ENCODE measurements at regions not wholly inside any gene's neighbourhood (a gene's known extent, or its start where the extent isn't known, plus 50 kb on each side); places are given as distances from the start of the nearest gene placed in this dataset.

DNA sequence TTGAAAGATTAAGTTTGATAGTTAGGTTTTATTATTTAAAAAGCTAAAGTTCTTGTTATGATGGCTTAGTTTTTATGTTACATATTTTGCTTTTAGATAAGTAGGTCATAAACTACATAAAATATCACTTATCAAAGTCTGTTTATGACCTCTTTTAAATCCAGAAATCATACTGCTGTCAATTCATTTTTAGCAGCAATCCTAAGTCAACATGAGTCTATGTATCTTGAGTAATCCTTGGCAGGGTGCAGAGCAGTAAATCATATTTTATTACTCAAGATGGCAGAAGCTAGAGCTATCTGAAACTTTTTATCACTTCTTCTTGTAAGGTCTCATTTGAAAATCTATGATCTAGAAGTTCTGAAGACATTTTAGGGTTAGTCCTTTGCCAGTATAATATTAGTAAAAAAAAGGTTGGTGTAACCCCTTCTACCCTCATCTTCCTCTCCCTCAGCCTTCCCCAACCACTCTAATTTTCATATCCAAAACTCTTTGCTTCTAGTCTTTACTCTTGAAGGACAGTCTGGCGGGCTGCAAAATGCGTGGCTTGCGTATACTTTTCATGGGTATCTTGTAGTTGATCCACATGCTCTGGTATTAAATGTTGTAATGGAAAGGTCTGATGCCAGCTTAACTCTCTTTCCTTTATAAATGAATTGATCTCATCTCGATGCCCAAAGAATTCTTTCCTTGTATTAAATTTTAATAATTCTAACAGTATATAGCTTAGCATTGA, 134.0 kb upstream of the THRB start (continued):
- no peak for TF ChIP-seq CREB5 (CRISPR knock-in tag; IDR thresholded peaks at IDR 0.05)
- TF ChIP-seq, protein P1, sequence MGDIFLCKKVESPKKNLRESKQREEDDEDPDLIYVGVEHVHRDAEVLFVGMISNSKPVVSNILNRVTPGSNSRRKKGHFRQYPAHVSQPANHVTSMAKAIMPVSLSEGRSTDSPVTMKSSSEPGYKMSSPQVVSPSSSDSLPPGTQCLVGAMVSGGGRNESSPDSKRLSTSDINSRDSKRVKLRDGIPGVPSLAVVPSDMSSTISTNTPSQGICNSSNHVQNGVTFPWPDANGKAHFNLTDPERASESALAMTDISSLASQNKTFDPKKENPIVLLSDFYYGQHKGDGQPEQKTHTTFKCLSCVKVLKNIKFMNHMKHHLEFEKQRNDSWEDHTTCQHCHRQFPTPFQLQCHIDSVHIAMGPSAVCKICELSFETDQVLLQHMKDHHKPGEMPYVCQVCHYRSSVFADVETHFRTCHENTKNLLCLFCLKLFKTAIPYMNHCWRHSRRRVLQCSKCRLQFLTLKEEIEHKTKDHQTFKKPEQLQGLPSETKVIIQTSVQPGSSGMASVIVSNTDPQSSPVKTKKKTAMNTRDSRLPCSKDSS (IDR thresholded peaks at IDR 0.05; ENCODE audit: low read depth, partially characterized antibody), result no peak
- TF ChIP-seq, protein P2, sequence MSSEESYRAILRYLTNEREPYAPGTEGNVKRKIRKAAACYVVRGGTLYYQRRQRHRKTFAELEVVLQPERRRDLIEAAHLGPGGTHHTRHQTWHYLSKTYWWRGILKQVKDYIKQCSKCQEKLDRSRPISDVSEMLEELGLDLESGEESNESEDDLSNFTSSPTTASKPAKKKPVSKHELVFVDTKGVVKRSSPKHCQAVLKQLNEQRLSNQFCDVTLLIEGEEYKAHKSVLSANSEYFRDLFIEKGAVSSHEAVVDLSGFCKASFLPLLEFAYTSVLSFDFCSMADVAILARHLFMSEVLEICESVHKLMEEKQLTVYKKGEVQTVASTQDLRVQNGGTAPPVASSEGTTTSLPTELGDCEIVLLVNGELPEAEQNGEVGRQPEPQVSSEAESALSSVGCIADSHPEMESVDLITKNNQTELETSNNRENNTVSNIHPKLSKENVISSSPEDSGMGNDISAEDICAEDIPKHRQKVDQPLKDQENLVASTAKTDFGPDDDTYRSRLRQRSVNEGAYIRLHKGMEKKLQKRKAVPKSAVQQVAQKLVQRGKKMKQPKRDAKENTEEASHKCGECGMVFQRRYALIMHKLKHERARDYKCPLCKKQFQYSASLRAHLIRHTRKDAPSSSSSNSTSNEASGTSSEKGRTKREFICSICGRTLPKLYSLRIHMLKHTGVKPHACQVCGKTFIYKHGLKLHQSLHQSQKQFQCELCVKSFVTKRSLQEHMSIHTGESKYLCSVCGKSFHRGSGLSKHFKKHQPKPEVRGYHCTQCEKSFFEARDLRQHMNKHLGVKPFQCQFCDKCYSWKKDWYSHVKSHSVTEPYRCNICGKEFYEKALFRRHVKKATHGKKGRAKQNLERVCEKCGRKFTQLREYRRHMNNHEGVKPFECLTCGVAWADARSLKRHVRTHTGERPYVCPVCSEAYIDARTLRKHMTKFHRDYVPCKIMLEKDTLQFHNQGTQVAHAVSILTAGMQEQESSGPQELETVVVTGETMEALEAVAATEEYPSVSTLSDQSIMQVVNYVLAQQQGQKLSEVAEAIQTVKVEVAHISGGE (CRISPR knock-in tag; IDR thresholded peaks at IDR 0.05), result no peak
- peak; percentile 86 for TF ChIP-seq PKNOX1 (IDR thresholded peaks at IDR 0.05)
- TF ChIP-seq, protein P3, sequence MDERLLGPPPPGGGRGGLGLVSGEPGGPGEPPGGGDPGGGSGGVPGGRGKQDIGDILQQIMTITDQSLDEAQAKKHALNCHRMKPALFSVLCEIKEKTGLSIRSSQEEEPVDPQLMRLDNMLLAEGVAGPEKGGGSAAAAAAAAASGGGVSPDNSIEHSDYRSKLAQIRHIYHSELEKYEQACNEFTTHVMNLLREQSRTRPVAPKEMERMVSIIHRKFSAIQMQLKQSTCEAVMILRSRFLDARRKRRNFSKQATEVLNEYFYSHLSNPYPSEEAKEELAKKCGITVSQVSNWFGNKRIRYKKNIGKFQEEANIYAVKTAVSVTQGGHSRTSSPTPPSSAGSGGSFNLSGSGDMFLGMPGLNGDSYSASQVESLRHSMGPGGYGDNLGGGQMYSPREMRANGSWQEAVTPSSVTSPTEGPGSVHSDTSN (CRISPR knock-in tag; IDR thresholded peaks at IDR 0.05; ENCODE audit: low read depth), result no peak
- TF ChIP-seq, protein P3 (tag; conservative IDR thresholded peaks at IDR 0.05; ENCODE audit: low read depth), result peak; percentile 94
- no peak for TF ChIP-seq SRSF1 (IDR thresholded peaks at IDR 0.05; ENCODE audit: low read depth, low read length)
- TF ChIP-seq, protein P4, sequence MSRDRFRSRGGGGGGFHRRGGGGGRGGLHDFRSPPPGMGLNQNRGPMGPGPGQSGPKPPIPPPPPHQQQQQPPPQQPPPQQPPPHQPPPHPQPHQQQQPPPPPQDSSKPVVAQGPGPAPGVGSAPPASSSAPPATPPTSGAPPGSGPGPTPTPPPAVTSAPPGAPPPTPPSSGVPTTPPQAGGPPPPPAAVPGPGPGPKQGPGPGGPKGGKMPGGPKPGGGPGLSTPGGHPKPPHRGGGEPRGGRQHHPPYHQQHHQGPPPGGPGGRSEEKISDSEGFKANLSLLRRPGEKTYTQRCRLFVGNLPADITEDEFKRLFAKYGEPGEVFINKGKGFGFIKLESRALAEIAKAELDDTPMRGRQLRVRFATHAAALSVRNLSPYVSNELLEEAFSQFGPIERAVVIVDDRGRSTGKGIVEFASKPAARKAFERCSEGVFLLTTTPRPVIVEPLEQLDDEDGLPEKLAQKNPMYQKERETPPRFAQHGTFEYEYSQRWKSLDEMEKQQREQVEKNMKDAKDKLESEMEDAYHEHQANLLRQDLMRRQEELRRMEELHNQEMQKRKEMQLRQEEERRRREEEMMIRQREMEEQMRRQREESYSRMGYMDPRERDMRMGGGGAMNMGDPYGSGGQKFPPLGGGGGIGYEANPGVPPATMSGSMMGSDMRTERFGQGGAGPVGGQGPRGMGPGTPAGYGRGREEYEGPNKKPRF (IDR thresholded peaks at IDR 0.05; ENCODE audit: low read depth, low read length), result no peak
- no peak for TF ChIP-seq ETV6 (IDR thresholded peaks at IDR 0.05; ENCODE audit: borderline replicate concordance in 1 of 2, low read depth in 2 of 2, low read length in 1 of 2)
- no peak for TF ChIP-seq ETV6 (CRISPR knock-in tag; IDR thresholded peaks at IDR 0.05; ENCODE audit: borderline replicate concordance)
- TF ChIP-seq ZKSCAN1 (IDR thresholded peaks at IDR 0.05; ENCODE audit: low read depth, low read length), result no peak
- TF ChIP-seq ETS2 (tag; IDR thresholded peaks at IDR 0.05; ENCODE audit: borderline replicate concordance, poor library complexity, severe bottlenecking), result no peak
- no peak for TF ChIP-seq ZNF212 (CRISPR knock-in tag; IDR thresholded peaks at IDR 0.05)

Measured in K562 (cell line).